ENCODE measurements at regions not wholly inside any gene's neighbourhood (a gene's known extent, or its start where the extent isn't known, plus 50 kb on each side); places are given as distances from the start of the nearest gene placed in this dataset.

DNA sequence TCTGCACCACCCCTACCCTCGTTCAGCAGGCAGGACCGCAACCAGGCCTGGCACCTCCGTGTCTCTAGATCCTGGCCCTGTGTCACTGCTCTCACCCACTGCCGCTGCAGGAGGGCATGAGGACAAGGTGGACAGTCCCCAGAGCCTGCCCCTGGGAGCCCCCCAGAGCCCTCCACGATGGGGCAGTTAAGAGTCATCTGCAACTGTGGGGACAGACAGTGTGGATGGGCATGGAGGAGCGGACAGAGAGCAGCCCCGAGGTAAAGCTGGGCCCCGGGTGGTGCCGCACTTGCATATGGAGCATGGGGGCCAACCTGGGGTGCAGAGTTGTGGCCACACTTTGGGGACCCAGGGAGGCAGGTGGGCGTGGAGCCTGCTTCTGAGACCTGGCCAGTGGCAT lies 905.1 kb upstream of the USP15 start:
- TF ChIP-seq, protein P1, sequence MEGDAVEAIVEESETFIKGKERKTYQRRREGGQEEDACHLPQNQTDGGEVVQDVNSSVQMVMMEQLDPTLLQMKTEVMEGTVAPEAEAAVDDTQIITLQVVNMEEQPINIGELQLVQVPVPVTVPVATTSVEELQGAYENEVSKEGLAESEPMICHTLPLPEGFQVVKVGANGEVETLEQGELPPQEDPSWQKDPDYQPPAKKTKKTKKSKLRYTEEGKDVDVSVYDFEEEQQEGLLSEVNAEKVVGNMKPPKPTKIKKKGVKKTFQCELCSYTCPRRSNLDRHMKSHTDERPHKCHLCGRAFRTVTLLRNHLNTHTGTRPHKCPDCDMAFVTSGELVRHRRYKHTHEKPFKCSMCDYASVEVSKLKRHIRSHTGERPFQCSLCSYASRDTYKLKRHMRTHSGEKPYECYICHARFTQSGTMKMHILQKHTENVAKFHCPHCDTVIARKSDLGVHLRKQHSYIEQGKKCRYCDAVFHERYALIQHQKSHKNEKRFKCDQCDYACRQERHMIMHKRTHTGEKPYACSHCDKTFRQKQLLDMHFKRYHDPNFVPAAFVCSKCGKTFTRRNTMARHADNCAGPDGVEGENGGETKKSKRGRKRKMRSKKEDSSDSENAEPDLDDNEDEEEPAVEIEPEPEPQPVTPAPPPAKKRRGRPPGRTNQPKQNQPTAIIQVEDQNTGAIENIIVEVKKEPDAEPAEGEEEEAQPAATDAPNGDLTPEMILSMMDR (IDR thresholded peaks at IDR 0.05), result no peak
- TF ChIP-seq ZFX (IDR thresholded peaks at IDR 0.05; ENCODE audit: borderline replicate concordance), result no peak

All from 22Rv1 (cell line).